GM19468 (cell line): ENCODE measurements at regions not wholly inside any gene's neighbourhood (a gene's known extent, or its start where the extent isn't known, plus 50 kb on each side); places are given as distances from the start of the nearest gene placed in this dataset.

Source experiments
- ATAC-seq: cut with Tn5 transposase; IDR thresholded peaks from one replicate; pipeline ENCODE4 v1.9.1; 2021; ENCODE audit warnings: mild to moderate bottlenecking, moderate library complexity, moderate number of reproducible peaks; ENCODE audit not compliant: unreplicated experiment; ENCODE audit errors: extremely low read depth

- ATAC-seq = no peak
These were observed 511.0 kb upstream of the HTR2A start for GRCh38 chr13:47407808-47408207.

- ATAC-seq = no peak
These were observed 502.7 kb upstream of the HTR2A start for GRCh38 chr13:47399599-47399998.

GRCh38 chr13:47397739-47398138 is 500.9 kb upstream of the HTR2A start:
- no peak for ATAC-seq

GRCh38 chr13:47396915-47397314 is 500.1 kb upstream of the HTR2A start:
- ATAC-seq = no peak

- no peak for ATAC-seq
These were observed 477.9 kb upstream of the HTR2A start for GRCh38 chr13:47374741-47375140.

GRCh38 chr13:47372751-47373150 is 475.9 kb upstream of the HTR2A start:
- no peak for ATAC-seq

- no peak for ATAC-seq
These were observed 454.9 kb upstream of the HTR2A start for GRCh38 chr13:47351798-47352197.

GRCh38 chr13:47350334-47351124 is 453.7 kb upstream of the HTR2A start:
- ATAC-seq = no peak

- ATAC-seq = no peak
These were observed 452.4 kb upstream of the HTR2A start for GRCh38 chr13:47349211-47349610.

GRCh38 chr13:47337781-47338507 is 441.1 kb upstream of the HTR2A start:
- no peak for ATAC-seq

- ATAC-seq = no peak
These were observed 437.3 kb upstream of the HTR2A start for GRCh38 chr13:47334173-47334572.

GRCh38 chr13:47332149-47332548 is 435.3 kb upstream of the HTR2A start:
- no peak for ATAC-seq

GRCh38 chr13:47330031-47330430 is 433.2 kb upstream of the HTR2A start:
- no peak for ATAC-seq

- no peak for ATAC-seq
These were observed 431.0 kb upstream of the HTR2A start for GRCh38 chr13:47327861-47328260.

- no peak for ATAC-seq
These were observed 429.2 kb upstream of the HTR2A start for GRCh38 chr13:47326061-47326460.

- no peak for ATAC-seq
These were observed 420.5 kb upstream of the HTR2A start for GRCh38 chr13:47317356-47317755.

GRCh38 chr13:47310401-47310800 is 413.5 kb upstream of the HTR2A start:
- ATAC-seq = no peak

- no peak for ATAC-seq
These were observed 410.1 kb upstream of the HTR2A start for GRCh38 chr13:47306991-47307390.

- ATAC-seq = no peak
These were observed 406.8 kb upstream of the HTR2A start for GRCh38 chr13:47303626-47304025.

- no peak for ATAC-seq
These were observed 402.5 kb upstream of the HTR2A start for GRCh38 chr13:47299304-47299703.

GRCh38 chr13:47298506-47298905 is 401.7 kb upstream of the HTR2A start:
- no peak for ATAC-seq

- no peak for ATAC-seq
These were observed 397.8 kb upstream of the HTR2A start for GRCh38 chr13:47294691-47295090.
